Suppressor macrophage treated with lipopolysaccharide for 1 hour (primary cell): ENCODE measurements at regions not wholly inside any gene's neighbourhood (a gene's known extent, or its start where the extent isn't known, plus 50 kb on each side); places are given as distances from the start of the nearest gene placed in this dataset.
"Not testable (repeated sequence)": the region's sequence is repeated elsewhere in the genome, so short reads cannot be mapped to it uniquely, and the experiment has no call there.

Experiments used
- DNase-seq, 3 donors: peaks; one replicate each; pipeline ENCODE4 v3.0.0-alpha.2; 2020 to 2022

DNA sequence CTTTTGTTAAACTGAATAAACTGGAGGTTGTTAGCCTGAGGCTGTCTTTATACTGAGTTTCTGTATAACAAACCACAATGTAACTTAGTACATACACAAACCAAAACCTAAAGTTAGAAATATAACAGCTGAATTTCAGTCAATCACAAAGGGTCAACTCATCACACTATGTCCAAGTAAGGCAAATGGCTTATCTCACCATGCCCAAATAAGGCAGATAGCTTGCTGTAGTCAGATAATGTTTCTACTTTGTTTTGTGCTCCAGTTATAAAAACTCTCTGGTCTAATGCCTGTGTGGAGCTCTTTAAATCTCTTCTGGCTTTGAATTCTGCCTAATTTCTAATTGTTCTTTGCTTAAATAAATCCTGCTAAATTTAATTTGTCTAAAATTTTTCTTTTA lies 1323.4 kb upstream of the ATXN8OS start:
- no peak for DNase-seq

DNA sequence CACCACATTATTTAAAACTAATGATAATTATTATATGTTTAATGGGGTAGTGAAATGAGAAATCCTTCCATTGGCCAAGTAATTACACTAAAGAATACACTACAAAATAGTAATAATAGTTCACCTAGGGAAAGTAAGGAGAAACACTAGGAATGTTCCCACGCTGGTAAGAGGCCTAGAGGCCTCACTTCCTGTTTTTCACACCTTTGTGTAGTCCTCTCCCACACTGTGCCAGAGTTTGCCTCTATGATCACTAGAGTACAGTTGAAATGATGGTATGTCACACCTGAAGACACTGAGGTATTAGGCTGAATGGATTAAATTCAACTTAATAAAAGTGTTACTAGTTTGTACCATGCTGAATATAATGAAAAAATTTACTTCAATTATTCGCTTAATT lies 1348.0 kb upstream of the ATXN8OS start:
- DNase-seq, result no peak

DNA sequence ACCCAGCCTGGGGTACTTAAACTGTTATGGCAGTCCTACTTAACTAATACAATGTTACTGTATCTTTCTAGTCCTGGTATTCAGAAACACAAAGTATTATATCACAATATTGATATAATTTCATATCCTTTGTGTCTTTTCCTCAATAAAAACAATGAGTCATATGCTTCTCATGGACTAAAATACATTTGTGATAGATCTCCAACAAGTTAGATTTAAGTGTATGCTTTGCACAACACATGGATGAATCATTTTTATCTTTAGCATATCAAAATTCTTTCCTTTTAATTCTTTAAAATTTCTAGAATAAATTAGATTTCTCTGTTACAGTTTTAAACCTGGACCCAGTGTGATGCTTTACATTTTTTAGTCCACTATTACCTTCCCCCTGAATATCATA lies 1357.8 kb upstream of the ATXN8OS start:
- DNase-seq, result no peak

DNA sequence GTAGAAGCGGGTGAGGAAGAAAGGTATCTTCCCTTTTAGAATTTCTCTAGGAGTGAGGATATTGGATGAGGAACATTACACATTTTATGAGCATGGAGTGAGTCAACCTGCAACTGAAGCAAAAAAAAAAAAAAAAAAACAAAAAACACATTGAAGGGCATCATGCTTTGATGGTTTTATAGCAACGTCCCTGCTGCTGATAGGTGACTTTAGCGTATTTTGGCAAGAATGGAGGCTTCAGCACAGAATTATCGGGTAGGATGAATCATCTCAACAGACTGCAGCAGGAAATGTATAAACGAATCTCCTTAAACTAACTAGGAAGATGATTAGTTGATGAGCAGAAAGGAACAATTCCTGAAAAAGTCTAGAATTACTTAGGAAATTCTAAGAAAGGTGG lies 1359.6 kb upstream of the ATXN8OS start:
- no peak for DNase-seq

DNA sequence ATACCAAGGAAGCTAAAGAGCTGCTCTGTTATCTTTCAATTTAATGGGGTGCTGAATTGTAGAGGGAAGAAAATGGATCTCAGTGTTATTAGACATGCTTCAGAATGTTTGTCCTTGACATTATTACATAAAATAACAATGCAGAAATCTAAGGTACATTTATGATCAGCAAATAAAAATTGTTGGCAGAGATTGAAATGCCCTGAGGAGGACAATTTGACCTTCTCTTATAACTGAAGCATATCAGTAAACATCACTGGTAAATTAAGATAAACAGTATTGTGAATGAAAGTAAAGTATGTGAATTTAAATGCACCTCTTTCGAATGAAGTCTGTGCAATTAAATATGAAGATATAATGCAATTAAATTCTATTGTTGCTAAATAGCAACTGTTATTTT lies 1362.1 kb upstream of the ATXN8OS start:
- no peak for DNase-seq

DNA sequence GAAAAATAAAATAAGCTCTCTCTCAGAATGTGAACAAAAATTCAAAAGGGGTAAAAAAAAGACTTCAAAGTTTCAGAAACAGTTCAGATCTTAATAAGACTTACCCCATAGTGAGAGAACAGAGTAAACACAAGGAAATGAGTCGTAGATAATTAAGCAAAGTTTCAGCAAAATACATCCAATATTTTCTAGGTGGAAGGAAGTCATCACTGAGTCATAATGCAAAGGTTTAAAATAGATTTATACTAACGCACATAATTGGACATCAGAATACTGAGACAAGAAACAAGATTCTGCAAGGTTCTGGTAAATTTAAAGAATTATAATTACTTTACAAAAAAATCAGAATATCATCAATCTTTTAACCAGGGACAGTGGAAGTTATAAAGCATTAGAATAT lies 1370.7 kb upstream of the ATXN8OS start:
- DNase-seq, result no peak

DNA sequence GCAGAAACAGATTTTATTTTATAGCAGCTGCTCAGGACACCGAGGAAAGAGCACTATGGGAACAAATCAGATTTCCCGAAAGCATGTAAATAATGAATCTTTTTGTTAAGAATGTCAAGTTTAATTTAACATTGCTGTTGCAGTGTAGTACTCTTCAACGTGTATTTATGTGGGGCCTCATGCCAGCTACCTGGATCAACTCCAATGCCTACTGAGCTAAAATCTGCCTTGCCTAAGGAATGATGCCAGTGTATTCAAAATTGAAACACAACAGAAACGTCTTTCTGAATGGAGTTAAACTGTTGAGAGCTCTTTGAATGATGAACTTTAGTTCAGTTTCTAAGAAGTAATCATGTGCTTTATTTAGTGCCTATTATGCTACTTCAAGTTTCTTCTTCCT lies 1379.8 kb upstream of the ATXN8OS start:
- DNase-seq, result no peak

DNA sequence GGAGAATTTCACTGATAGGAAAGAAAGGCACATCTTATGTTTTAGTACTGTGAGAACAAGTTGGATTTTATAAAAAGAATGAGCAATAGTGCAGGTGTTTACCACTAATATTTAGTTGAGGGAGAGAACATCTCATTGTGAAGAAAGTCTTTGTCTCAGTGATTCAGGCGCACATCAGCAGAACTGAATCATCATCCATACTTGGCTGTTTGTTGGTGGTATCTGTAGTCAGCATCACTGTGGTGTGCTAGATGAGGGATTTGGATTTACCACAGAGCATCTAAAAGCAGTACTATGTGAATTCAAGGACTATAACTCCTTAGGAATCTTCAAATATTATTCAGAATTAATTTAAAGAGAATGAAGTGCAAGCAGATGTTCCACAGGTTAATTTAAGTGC lies 1380.5 kb upstream of the ATXN8OS start:
- DNase-seq, result no peak

DNA sequence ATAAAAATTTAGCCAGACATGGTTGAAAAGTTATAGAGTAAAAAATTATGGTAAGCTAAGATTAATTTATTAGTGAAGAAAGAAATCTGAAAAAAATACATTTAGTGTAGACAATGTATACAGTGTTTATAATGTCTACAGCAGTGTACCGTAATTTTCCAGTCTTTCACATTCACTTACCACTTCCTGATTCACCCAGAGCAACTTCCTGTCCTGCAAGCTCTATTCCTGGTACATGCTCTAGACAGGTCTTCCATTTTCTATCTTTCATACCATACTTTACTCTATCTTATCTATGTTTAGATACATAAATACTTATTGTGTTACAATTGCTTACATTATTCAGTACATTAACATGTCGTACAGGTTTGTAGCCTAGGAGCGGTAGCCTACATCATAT lies 1387.8 kb upstream of the ATXN8OS start:
- DNase-seq, result no peak

DNA sequence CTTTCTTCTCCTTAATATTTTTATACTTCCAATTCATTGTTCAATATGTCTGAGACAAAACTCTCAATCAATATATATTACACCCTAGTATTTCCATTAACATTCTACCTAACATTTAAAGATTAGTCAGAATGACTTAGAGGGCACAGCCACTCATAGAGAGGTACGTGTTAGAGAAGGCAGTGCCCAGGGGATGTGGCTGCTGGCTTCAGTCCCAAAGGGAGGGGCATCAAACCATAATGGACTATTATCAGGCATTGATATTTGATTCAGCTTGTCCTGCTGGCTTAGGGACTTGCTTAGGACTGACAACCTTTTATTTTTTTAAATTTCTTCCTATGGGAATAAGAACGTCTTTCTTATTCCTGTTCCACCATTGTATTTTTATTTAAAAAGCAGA lies 1392.0 kb upstream of the ATXN8OS start:
- DNase-seq, result no peak

DNA sequence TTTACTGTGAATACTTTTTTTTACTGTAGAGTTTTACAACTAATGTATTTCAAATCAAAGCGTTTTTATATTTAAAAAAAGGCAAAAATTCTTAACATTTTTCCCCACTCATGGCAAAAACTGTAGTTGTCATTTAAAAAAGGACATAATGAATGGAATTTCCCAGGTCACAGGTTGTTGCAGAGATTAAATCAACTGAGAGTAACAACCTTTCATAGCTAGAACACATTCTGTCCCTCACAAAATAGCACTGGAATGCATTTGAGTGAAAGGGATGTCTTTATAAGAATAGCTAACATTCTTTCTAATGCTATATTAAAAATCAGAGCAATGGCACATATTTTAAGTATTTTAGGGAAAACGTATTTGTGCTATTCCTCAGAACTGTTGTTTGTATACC lies 1393.3 kb upstream of the ATXN8OS start:
- no peak for DNase-seq

DNA sequence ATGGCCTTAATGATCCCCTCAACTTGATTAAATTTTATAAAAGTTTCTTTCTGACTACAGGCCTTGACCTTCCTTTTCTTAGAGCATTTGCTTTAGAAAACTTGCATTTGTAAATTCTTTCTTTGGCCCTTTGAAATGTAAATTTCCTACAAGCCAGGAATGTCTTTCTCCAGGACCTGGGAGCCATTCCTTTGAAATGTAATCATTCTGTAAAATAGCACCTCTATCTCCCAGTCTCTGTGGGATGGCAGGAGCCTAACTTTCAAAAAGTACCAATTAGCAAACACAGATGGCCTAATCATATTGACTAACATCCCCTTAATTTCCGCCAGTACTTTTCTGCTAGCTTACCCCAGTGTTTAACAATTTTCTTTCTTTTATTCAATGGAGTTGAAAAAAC lies 1394.2 kb upstream of the ATXN8OS start:
- no peak for DNase-seq

DNA sequence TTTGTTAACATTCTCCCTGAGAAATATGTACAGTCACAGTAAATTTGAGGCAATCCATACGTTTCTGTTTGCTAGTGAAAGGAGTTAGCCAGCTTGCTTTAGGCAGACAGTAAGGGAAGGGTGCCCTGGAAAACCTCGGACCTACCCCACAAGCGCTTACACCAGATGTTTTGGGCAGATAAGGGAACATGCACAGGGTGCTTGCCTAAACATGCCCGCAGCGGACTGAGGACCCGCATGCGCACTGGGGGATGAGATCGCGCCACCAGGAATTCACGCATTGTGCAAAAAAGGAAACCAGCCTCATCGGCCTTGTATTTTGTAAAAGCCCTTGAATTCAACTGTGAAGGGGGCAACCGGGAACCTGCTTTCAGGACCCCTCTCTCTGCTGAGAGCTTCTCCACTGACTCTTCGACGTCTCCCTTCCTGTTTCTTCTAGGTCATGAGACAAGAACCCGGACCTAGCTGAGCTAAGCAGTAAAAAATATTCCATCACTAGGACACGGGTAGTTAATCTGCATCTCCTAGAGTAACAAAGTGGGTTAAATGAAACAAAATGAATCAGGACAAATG lies 1399.2 kb upstream of the ATXN8OS start:
- no peak for DNase-seq

DNA sequence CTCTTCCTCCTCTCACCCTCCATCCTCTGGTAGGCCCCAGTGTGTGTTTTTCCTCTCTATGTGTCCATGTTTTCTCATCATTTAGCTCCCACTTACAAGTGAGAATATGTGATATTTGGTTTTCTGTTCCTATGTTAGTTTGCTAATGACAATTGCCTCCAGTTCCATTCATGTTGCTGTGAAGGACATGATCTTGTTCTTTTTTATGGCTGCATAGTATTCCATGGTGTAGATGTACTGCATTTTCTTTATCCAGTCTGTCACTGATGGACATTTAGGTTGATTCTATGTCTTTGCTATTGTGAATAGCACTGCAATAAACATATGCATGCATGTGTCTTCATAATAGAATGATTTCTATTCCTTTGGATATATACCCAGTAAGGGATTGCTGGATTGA lies 1401.6 kb upstream of the ATXN8OS start:
- DNase-seq, result not testable (repeated sequence)

DNA sequence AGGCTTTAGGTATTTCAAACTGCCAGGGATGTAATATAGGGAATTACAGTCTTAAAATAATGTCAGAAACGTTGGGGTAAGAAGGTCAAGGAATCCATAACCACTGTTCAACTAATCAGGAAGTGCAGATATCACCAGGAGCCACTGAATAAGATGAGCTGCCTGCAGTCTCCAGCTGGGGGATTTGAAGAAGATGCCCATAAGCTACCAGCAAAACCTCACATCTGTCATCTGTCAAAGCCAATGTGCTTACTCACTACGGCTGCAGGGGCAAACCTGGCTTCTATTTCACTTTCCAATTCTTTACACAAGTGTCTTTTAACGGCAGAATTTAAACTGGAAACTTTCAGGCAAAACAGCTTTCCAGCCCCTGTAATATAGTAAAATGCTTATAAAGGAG lies 1410.1 kb upstream of the ATXN8OS start:
- DNase-seq, result no peak

DNA sequence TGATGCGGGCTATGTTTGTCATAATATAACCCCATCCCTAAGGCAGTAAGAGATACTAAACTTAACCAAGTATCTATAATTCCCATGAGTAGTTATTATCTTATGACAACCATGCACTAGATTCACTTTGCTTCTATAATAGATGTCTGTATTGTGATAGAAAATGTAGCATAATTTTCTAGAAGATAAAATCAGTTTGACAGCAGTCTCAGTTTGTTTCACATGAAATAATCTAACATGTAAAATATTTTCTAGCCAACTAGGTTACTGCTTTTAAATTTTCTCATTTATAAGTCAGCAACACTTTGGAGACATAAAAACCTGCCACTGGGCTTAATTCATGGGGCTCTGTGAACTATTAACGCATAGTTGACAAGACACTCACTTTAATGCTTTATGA lies 1410.7 kb upstream of the ATXN8OS start:
- no peak for DNase-seq

DNA sequence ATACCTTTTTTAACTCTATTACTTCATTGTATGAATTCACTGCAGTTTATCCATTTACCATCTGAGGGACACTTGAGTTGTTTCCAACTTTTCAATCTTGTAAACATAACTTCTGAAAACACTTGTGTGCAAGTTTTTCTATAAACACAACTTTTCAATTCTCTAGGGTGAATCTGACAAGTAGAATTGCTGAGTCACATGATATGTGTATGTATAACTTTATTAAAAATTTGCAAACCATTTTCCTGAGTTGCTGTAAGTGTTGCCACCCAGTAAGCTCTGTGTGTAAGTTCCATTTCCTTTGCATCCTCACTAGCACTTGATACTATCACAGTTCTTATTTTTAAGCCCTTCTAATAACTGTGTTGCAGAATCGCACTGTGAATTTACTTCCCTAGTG lies 1415.6 kb upstream of the ATXN8OS start:
- no peak for DNase-seq

DNA sequence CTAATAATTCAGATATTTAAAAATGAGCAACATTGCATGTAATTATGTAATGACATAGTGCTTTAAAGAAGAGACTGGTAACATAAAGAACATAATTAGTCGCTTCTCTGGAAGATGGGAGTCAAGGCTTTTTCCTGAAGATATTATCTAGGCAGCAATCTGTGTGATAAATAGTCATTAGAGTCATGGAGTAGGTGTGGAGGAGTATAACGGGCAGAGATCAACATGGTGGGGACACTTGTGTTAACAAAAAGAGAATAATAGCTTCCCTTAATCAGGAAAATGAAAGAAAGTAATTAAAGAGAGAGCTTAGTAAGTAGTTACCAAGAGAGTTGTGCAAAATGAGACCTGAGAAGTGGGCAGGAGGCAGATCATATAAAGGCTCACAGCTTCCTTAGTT lies 1417.1 kb upstream of the ATXN8OS start:
- DNase-seq, result no peak

DNA sequence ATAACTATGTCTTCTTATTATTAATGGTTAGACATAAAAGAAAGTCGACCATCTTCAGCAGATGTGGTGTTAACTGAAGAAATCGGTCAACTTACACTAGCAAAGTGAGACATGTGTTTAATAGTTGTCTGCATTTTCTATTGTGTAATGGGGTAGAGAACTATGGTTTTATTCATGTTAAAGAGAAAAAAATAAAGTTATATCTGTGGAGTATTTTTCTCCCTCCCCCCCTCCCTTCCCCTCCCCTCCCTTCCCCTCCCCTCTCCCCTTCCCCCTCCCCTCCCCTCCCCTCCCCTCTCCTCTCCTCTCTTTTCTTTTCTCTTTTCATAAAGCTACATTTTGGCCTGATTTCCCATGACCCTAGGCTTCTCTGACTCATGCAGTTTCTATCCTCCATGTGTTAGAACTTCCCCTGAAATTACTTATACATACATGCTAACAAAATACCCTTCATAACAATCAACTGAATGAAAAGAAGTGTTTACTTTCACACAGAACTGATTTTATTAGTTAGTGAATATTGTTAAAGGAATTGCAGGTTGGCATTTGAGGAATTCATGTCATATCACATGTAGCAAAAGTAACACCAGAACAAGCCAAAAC lies 1431.0 kb upstream of the ATXN8OS start:
- no peak for DNase-seq

DNA sequence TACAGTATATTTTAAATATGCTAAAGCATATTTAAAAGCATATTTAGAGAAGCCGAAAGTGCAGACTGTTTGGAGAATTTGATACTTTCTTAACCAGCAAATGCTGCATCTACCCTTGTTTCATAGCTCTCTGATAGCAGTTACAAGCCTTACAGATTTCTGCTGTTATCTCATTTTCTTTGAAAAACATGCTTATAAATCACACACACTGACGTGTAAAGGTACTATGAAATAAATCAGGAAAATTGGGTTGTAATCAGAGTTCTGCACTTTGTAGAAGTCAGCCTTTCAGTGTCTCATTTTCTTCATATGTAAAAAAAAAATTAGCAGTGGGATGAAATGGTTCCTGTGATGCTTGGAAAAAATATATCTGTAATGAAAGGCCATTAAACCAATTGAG lies 1432.4 kb upstream of the ATXN8OS start:
- no peak for DNase-seq

DNA sequence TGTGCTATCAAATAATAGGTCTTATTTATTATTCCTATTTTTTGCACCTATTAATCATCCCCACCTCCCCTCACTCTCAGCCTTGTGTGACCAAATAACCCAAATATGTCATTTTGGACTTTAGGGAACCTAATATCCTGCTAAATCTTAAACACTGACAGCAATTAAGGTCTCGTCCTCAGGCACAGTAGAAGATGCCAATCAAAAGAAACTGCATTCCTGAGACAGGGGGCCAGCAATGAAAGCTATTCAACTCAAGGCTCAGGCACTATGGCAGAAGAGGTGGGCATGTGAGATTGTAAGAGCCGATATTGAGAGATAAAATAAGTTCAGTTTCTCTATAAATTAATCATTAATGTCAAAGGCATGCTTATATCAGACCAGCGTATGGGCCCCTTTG lies 1437.7 kb upstream of the PCDH9 start:
- DNase-seq, result no peak

DNA sequence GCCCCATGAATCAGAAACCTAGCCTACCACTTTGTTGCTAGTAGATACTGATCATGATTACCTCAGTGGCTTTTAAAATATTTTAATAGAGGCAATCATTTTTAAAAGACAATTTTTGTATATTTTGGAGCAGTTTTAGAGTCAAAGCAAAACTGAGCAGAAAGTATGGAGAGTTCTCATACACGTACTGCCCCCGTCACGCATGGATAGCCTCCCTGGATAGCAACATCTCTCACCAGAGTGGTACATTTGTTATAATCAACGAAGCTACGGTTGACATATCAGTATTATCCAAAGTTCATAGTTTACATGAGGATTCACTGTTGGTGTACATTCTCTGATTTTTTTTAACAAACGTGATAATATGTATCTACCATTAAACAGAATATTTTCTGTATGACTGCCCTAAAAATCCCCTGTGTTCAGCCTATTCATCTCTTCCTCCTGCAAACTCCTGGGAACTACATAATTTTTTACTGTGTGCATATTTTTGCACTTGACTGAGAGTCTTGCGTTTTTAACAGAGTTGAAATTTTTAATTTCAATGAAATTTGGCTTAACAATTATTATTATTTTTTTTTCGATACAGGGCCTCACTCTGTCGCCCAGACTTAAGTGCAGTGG lies 1436.8 kb upstream of the PCDH9 start:
- DNase-seq, result no peak

DNA sequence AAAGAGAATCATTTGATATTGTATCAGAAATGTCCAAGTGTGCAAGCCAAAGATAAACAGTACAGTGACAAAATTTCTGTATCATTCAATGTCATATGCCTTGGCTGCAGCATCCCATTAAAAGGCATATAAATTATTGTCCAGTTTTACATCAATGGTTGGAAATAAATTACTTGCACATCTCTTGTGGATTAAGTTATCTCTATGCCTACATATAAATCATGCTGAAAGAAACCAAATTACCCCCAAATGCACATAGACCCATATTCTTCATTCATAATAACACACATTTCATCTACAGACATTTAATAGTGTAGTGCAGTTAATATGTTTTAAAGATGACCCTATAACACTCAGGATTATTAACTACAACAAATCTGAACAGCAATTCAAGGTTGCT lies 1415.7 kb upstream of the PCDH9 start:
- DNase-seq, result no peak

DNA sequence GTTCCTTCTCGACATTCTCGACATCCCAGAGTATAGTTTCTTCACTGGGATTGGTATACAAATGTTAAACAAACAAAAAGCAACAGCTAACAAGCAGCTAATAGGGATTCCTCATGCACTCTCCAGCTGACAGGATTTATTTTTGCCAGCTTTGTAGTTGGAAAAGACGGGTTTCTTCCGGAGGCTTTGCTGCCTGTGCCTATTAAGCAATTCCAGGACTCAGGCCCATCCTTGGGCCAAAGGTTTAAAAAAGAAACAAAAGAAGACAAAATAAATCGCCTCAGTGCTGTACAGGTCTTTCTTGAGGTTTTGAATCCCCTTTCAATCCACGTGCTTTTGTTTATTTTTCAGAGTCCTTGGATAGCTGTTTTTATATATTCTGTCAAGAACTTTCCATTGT lies 1414.5 kb upstream of the PCDH9 start:
- DNase-seq, result no peak

DNA sequence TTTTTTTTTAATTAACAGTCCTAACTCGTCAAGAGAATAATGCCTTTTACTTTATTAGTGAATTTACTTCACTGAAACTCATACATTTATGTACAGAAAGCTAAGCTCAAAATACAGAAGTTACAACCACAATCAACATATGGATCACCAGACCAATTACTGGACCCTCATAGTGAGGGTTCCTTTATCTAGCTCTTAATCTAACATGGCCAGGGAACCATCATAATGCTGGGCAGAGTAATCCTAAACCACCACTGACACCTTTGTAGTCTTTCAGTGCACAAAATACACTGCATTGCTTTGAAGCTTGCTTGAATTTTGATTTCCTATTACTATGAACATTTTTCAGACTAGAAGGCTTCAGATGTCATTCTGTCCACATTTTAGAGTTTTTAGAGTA lies 1406.6 kb upstream of the PCDH9 start:
- DNase-seq, result no peak
